Dermis blood vessel endothelial cell (primary cell): ENCODE measurements at regions not wholly inside any gene's neighbourhood (a gene's known extent, or its start where the extent isn't known, plus 50 kb on each side); places are given as distances from the start of the nearest gene placed in this dataset.
A peak's percentile ranks its signal among the peaks of the same experiment; 100 is the strongest.
"Not testable (repeated sequence)": the region's sequence is repeated elsewhere in the genome, so short reads cannot be mapped to it uniquely, and the experiment has no call there.

ENCODE experiments used
- DNase-seq: peaks from one replicate; pipeline ENCODE4 v3.0.0; 2010

DNA sequence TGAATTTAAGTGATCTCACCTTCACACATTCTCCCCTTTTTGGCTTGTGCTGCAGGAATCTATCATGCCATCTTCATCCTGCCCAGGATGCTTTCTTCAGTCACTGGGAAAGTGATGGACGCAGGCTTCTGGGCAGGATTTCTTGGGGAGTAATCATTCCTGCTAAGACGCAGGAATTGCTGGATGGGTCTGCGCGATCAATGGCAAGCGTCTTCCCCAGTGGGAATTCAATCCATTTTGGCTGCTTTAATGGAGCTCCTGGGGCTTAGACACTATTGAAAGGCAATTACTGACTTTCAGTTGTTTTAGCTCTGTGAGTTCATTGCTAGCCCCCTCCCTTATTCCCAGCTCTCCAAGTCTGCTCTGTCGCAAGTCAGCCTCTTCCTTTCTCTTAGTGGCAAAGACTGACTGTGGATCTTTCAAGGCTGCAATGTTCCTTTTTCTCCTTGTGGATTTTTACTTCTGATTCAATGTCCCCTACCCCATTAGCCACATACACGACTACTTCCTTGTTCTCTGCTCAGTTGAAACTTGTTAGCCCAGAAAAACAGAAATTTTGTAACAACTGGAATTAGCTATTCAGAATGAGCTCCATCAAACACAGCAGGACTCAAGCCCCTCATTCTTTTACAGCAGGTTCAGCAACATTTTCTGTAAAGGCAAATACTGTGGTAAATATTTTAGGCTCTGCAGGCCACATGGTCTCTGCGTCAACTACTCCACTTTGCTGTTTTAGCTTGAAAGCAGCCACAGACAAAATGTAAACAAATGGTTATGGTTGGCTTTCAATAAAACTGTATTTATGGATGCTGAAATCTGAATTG is 154.9 kb downstream of the ASB9 start:
- DNase-seq = no peak

DNA sequence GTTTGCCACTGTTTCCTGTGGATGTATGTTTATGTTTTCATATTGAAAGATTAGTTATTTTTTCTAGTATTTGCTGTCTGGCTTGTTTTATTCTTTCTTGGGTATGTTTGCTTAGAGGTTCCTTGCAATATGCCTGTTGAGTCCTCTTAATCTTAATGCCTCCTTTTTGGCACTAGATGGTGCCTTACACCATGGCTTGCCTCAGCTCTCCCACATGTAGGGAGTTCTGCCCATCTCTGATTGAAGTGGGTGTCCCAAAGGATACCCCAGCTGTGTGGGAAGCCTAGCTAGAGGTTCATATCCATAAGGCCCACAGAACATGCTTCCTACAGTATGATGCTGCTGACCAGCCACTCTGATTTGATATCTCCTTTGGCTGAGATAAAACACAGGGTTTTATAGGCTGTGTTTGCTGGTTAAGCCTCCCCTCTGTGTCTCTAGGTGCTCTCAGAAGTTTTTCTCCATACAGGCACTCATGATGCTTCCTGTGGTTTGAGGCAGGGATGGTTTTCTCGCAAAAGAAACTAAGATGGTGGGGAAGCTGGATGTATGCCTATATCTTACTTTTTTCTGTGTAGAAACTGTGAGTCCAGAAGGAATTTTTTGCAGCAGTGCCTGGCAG is 162.4 kb downstream of the ASB9 start:
- no peak for DNase-seq

DNA sequence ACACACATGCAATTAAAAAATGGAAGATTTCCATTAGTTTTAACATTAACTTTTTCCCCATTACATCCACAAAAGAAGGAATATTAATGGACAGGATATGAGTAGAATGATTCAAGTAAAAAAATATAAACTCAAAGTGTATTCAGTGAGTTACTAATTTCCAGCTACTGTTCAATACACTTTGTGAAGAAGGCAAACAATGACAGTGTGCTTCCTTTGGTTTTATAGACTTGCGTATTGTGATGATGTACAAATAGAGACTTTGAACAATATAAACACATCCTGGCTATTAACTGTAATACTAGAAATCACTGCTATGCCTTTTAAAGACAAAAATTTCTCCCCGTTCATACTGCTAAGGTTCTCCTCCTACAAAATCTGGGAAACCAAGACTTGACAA is 171.4 kb downstream of the ASB9 start:
- DNase-seq = no peak

DNA sequence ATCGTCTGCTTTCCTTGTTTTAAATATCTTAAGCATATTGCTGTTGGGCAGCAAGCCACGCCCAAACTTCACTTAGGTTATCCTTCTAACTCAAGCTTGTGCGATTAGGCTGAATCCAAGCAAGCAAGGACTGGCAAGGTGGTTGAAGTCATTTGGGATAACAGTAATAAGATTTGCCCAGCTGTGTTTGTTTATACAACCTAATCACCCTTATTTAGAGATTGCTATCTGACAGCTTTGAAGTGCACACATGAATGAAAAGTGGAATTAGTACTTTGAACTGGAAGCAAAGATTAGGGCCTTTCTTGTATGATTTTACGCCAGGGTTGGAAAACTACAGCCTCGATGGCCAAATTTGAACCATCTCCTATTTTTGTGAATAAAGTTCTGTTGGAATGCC is 182.1 kb downstream of the ASB9 start:
- DNase-seq = no peak

DNA sequence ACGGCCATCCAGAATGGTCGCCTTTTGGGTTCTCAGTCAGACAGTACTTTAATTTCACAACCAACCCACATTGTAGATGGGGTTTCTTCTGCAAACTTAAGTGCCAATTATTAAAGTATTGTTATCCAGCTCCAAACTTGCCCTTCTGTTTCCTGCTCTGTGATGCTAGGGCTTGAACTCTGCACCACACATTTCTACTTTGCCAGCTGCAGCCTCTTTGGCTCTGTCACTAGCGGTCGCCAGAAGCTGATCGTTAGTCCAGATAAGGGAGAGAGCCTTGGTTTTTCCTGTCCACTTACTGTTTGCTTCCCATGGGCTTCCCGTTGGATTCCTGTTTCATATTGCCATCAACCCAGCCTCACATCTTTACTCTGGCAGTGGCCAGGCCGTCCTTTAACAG is 196.6 kb downstream of the ASB9 start:
- peak; percentile 28 for DNase-seq

DNA sequence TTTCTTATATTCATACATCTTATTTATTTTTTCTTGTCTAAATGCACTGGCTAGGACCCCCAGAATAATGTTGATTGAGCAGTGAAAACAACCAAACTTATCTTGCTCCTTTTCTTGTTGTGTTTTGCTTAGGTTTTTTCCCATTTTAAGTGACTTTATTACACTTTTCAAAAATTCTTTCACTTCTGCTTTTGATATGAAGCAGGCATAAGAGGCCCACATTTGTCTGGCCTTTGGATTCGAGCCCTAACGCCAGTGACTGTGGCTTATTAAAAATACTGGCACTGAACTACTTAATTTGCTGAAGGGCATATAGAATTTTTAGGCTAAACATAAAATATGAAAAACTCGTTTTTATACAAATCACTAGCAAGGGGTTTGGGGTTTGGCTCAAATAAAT is 197.0 kb downstream of the ASB9 start:
- no peak for DNase-seq

DNA sequence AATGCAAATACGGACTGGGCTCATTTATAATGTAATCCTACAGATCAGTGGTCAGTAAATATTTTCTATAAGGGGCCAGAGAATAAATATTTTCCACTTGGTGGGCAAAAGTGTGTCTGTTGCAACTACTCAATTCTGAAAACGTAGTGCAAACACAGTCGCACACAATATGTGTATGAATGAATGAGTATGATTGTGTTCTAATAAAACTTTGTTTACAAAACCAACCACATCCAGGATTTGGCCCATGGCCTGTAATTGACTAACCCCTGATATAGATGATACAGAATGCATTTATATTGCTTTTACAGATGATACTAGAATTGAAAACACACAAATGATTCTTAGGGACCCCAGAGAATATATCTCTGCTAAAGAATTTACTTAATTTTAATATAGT is 197.6 kb downstream of the ASB9 start:
- no peak for DNase-seq

DNA sequence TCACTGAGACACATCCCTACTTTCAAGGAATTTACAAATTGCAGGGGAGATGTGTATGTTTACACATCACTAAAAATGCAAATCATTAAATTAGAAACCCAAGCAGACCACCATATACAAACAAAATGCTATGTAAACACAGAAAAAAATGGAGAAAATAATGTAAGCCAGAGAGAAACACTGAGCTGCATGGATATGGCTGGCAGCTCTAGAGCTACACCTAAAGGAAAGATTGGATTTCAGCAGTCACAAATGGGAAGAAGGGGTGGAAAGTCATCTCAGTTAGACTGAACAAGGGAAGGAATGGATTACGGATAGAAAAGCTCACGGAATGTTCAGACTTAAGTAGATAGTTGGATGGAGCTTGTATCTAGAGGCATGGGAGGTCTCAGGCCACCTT is 186.3 kb downstream of the MOSPD2 start:
- DNase-seq = no peak

DNA sequence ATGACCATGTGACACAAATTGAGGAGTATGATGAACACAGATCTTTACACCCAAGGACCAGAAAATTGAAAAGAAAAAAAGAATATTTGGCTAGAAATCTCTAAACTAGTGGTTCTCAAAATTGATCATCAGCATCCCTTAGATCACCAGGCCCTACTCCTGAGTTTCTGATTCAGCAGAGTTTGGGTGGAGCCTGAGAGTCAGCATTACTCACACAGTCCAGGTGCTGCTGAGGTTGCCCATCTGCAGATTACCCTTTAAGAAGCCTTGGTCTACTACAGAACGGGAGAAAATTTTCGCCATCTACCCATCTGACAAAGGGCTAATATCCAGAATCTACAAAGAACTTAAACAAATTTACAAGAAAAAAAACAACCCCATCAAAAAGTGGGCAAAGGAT is 182.8 kb downstream of the MOSPD2 start:
- no peak for DNase-seq

DNA sequence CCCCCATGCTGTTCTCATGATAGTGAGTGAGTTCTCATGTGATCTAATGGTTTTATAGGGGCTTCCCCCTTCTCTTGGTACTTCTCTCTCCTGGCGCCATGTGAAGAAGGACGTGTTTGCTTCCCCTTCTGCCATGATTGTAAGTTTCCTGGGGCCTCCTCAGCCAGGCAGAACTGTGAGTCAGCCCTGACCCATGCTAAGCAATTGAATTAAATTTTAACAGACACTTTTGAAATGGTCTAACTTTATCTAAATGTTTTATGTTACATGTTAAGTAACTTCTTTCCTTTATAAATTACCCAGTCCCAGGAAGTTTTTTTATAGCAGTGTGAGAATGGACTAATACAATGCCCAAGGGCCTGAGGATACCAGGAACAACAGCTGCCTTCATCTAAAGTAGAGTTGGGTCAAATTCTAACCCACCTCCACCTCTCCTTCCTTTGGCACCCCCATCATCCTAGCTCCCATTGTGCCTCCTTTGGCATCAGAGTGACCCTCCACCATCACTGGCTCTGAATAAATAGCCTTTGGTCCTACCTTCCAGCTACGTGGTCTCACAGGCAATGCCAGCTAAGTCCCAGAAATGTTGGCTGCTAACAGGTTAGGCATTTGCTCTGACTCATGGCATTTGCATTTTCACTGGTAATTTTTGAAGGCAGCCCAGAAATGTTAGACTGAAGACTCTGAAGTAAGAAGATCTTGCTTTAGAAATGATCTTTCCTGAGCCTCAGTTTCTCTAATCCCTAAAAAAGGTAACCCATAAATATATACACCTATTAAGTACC is 182.1 kb downstream of the MOSPD2 start:
- DNase-seq = no peak

DNA sequence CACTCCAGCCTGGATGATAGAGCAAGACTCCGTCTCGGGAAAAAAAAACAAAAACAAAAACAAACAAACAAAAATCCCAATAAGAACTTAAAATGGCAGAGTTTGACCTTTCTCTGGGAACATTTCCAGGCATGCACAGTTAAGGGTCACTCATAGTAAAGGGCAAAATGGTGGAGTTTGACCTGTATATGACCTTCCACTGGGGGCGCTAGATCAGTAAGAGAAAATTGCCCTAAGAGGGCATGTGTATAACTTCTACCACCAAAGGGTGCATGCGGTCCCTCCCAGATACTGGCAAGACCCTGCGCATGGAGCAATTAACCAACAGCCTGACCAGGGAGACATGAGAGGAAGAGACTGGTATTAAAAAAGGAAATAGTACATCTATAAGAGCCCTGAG is 177.2 kb downstream of the MOSPD2 start:
- DNase-seq = no peak

DNA sequence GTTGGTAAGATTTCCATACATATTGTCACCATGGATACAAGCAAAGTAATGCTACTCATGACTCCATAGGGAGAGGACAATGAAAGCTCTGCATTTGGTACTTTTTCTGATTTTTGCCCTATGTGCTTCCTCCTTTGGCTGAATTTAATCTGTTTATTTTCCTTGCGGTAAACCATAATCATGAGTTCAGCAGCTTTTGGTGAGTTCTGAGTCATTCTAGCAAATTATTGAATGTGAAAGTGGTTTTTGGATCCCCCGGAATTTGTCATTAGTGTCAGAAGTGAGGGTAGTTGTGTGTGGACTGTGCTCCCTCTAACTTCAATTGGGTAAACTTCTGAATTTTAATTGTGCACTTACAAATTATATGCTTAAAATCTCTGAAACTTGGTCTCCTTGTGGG is 170.3 kb downstream of the MOSPD2 start:
- DNase-seq = no peak

DNA sequence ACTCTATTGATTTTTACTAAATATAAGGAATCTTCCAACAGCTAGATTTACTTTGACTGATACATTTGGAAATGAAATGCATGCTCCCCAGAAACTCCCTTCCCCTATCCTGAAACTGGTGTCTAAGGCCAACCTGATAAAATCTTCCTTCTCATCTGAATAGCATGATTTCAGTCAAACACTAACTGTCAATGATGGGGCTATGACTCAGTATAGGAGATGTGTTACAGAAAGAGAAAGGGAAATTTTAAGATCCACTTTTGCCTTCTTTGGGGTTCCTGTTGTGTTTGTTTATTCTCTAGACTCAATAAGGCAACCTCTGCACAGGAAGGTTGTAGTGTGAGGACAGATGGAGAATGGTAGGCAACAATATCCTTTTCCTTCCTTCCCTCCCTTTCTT is 160.7 kb downstream of the MOSPD2 start:
- DNase-seq = no peak

DNA sequence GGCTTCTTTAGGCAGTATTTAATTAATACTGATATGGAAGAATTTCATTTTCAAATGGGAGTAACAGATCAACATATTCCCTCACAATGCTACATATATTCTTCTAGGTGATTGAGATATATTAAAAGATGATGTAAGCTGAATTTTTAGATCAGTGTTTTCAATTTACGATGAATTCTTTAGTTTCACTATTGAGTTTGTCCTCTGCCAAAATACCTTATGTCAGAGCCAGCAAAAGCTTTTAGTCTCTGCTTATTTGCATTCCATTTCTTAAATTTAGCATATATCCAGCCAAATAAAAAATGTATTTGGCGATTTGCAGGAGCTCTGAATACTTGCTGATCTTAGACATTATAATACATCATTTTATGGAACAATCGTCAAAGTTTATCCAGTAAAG is 144.3 kb downstream of the MOSPD2 start:
- DNase-seq = no peak

DNA sequence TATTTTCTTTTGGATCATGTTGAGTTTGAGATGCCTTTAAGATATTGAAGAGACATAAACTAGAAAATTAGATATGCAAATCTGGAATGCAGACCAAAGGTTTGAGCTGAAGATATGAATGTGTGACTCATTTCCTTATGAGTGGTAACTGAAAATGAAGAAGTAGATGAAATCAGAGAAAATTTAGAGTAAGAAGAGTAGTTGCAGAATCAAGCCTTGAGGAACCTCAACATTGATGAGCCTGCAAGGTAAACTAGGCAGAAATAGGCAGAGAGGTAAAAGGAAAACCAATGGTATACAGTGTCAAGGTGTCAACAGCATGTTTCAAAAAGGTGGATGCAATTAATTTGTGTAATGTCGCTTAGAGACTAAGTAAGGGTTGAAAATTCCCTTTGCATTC is 142.8 kb downstream of the MOSPD2 start:
- no peak for DNase-seq

DNA sequence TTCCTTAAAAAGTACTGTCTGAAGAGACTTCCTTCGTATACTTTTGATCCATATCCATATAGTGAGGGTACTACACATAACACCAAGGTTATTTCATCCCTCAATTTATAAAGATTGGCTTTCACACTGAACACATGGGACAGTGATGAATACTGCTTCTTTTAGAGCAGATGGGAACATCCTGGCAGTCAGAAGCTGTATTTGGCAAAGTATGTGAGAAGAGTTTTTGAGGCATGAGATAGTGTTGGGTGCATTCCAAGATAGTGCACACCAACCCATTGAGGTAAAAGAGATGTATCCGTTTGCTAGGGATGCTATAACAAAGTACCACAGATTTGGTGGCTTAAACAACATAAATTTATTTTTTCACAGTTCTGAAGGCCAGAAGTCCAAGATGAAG is 141.1 kb downstream of the MOSPD2 start:
- no peak for DNase-seq

DNA sequence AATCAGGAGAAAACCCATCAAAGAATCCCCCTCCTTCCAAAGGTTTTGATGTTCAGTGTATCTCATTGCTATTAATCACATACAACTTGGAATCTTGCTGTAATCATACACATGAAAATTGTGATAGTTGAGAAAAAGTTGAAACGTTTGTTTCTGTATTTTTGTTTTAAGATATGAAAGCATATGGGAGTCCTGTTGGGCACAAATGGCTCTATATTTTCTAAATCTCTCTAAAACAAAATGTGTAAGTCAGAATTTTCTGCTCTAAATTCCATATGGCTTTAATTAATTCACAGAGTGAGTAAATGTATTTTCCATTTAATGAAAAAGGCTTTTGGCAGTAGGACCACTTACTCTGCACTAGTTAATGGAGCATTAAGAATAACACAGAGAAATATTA is 140.2 kb downstream of the MOSPD2 start:
- DNase-seq = no peak

DNA sequence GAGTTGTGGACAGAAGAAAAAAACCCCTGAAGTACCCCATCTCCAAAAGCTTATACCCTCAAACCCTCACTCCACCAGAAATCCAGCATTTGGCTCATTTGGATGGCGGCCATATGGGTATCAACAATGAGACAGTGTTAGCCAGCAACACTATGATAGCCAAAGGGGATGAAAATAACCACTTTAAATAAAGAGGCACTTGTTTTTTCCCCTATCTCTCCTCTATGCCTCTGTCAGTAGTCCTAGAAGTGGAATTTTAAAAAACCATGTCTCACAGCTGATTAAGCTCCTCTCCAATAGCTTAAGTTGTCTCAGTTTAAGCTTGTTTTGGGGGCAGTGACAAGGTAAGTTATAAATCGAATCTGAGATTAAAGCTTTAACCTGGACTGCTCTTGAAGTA is 124.0 kb downstream of the MOSPD2 start:
- no peak for DNase-seq

DNA sequence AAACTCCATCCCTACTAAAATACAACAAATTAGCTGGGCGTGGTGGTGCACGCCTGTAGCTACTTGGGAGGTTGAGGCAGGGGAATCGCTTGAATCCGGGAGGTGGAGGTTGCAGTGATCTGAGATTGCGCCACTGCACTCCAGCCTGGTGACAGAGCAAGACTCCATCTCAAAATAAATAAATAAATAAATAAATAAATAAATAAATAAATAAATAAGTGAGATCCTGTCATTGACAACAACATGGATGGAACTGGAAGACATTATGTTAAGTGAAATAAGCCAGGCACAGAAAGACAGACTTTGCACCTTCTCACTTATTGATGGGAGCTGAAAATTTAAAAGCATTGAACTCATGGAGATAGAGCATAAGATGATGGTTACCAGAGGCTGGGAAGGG is 111.2 kb downstream of the MOSPD2 start:
- DNase-seq = not testable (repeated sequence)
